Fibroblast of gingiva (primary cell): ENCODE measurements at regions not wholly inside any gene's neighbourhood (a gene's known extent, or its start where the extent isn't known, plus 50 kb on each side); places are given as distances from the start of the nearest gene placed in this dataset.

Source experiments
- DNase-seq: peaks from one replicate; pipeline ENCODE4 v3.0.0-alpha.2; 2011; ENCODE audit warnings: low read depth

DNA sequence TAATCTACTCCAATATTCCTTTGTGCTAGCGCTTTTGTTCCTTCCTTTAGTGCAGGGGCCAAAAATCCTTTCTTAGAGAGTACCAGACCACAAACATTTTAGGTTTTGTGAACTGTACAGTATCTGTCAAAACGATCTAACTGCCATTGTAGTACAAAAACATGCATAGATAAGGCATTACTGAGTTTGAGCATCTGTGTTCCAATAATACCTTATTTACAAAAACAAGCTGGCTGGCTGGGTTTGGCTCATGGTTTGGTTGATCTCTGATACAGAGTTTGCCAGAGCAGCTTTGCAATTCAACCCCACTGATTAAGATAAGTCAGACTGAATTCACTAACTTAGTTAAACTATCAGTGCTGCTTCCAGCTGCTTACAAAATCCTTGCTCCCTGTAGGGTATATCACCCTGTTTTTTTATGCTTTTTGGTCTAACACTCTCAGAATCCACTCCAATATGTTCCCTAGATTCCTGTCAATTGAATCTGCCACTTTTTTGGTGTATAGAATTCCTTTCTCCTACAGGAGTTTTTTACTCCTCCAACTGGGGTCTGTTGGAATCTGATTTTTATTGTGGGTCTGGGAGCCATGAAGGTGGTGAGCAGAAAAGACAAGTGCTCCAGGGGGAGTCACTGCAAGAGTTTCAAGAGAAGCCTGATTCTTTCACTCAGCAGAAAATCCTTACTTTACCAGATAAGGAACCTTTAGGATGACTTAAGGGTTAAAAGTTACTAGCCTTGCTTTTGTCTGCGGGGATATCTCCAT lies 1399.4 kb downstream of the EFNB2 start:
- no peak for DNase-seq

DNA sequence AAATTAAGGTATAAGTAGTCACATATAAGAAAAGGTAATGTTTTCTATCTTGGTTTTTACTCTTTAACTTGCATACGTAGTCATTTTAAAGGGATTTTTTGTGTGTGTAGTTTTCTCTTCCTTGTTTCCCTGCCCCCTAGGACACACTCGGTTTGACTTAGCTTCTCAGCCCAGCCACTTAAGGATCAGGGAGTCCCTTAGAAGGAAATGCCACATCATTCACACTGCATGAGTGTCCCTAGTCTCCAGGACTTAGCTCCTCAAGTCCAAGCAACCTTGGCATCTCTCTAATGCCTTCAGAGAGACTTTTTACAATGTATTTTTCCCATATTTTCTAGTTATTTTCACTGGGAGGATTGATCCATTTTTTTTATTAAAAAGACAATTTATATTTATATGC lies 1407.7 kb downstream of the EFNB2 start:
- no peak for DNase-seq

GRCh38 chr13:105121221-105121620 lies 1414.2 kb downstream of the EFNB2 start:
- no peak for DNase-seq

DNA sequence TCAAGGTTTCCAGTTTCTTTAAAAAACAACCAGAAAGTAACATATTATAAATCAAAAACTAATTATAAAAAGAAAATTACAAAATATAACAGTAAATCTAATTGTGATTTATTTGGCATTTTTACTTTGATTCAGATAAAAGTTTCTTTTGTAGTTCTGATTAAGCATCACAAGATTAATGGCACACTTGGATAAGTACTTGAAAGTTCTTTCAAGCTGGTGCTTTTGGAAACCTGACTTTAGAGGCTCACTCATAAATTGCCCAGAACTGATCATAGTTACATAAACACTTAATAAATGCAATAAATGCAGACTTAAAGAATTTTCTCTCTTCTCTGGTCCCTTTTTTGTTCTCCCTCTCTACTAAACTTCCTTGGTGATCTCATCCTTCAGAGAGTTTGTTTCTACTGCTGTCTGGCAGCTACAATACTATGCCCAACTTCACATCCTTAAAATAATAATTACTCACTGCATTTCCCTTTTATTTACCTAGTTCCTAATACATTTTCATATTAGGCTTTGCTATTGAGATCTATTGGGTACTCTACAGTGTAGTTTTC lies 1417.0 kb downstream of the EFNB2 start:
- DNase-seq: no peak

DNA sequence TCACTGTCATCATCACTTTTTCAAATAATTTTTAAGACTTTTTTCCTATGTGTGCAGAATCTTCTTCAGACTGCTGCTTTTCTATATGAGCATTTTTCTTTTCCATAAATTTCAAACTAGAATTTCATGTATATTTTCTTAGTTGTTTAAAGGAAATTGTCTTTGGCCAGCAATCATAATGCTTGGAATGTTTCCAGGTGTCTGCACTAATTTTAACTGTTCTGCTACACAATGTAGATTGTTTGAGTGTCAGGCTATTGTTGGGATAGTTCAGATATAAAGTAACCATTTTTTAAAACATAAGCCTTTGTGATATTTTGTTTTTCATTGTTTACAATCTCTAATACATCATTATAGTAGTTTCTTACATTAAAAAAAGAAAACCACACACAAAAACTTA lies 1418.5 kb downstream of the EFNB2 start:
- DNase-seq: no peak

DNA sequence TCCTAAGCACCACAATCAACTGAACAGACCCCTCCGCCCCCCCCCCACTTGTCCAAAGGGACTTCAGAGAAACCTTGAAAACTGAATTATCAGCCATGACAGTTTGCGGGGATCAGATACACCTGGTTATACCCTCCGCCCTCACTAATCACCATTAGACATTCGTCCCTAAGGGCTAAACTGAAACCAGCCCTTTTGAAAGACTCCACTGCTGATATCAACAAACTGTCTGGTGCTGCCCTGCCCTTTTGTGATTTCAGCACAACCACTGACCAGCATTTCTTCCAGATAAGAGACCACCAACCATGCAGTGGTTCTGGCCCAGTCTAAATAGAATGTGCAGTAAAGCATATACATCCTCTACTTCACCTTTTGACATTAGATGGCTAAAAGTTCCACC lies 1422.9 kb downstream of the EFNB2 start:
- DNase-seq: no peak

DNA sequence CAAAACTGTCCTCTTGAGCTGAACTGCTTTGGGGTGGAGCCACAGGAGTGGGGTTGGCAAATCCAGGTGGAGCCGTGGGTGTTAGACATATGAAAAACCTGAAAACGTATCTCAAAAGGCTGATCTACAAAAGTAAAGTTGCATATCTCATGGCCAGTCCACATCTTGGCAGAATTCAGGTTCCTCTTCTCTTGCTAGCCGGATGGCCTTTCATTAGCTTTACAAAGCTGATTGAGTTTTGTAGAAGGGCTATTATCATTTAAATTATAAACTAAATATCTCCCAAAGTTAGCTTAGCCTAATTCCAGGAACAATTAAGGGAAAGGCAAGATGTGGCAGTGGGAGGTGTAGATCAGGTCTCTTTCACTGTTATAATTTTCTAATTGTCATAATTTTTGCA lies 1427.7 kb downstream of the EFNB2 start:
- no peak for DNase-seq

DNA sequence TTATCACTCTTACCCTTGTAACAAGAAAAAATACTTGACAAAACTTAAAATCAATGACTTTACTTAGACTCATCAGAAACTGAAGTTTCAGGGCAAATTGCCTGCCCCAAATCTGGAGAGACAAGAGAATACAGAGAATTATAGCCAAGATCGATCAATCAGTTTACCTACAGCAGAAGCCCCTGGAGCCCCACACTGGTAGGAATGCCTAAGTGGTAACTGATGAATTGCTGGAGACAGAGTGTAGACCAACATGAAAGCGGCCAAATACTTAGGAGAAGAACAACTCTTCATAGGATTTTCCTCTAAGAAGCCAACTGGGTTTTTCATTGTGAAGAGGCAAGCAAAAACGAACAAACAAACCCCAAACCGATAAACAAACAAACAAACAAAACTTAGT lies 1430.0 kb downstream of the EFNB2 start:
- no peak for DNase-seq

- DNase-seq: no peak
Observed at GRCh38 chr13:105097521-105097920, 1437.9 kb downstream of the EFNB2 start.

GRCh38 chr13:105089858-105090643 lies 1445.4 kb downstream of the EFNB2 start:
- no peak for DNase-seq

DNA sequence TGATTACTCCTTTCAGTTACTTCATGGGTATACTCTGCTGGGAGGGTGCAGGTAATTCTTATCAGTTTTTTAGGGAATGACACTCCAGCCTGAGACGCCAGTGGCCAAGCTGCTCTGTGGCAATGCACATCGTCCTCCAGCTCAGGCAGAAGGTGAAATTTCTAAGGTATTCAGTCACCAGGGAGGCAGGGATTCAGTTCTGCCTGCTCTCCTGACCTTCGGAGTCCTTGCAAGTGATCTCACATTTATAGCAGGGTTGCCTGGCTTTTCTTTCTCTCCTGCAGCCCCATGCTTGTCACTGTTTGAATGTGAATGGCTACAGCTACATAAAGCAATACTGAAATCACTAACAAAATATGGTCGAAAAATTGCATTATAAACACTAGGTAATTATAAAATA lies 1447.5 kb downstream of the EFNB2 start:
- DNase-seq: no peak

GRCh38 chr13:105084931-105085330 lies 1450.5 kb downstream of the EFNB2 start:
- no peak for DNase-seq

DNA sequence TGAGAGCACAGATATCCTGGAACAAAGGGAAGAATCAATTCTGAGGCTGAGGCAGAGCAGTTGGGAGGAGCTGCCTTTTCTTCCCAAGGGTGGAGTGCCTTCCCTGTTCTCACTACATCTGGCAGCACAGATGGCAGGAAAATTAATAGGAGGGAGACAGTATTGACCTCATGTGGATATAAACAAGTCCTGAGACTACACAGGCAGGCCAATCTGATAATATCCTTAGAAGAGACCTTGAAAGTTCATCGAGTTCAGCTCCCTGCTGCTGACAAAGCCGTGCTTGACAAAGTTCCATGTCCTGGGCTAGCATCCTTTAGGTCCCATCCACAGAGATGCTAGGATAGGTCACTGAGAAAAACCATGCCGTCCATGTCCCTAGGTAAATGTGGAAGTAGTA lies 1451.5 kb downstream of the EFNB2 start:
- no peak for DNase-seq

- no peak for DNase-seq
Observed at GRCh38 chr13:105074755-105075154, 1460.7 kb downstream of the EFNB2 start.

DNA sequence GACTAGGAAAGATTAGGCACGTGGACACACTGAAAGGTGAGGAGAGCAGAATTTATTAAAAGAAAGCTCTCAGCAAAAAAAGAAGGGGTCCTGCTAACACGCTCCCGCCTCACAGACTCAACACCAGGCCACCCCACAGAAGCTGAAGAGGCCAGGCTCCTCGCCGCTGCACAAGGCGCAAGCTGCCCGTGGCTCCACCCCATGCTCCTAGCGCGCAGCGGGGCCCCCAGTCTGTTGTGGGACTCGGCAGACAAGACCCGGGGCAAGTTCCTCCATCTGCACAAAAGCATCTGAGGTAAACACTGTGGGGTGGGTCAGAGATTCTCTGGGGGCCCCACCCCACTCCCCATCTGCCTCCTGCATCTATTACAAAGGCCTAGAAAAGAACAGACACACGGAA lies 1462.4 kb downstream of the EFNB2 start:
- DNase-seq: no peak

DNA sequence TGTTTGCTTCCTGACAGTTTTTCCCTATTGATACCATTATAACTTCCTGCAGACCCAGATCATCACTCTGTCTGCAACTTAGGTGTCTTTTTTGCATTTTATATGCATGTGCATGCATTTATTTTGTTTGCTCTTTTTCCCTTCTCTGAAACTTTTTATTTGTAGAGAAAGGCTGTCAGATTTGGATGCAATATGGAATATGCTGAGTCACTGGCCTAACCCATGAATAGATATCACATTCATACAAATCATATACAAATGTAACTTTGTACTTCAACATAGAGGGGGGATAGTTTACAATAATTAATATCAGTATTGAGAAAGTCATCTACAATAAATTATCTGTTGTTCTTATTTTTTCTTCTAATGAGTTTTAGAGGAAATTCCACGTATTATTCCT lies 1465.0 kb downstream of the EFNB2 start:
- DNase-seq: no peak

DNA sequence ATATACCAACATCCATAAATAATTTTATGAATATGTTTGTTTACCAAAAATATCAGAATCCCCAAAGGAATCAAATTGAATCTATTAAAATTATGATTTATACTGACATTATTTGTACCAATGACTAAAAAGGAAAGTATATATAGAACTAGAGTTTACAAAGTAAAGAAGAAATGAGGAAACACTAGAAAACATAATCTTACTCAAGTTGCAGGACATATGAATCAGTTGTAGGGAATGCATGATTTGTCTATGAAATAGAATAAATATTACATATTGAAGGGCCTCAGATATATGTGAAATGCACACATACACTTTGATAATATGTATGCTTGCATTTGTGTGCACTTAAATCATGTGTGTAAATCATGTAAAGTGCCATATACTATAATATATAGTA lies 1466.4 kb downstream of the EFNB2 start:
- no peak for DNase-seq

DNA sequence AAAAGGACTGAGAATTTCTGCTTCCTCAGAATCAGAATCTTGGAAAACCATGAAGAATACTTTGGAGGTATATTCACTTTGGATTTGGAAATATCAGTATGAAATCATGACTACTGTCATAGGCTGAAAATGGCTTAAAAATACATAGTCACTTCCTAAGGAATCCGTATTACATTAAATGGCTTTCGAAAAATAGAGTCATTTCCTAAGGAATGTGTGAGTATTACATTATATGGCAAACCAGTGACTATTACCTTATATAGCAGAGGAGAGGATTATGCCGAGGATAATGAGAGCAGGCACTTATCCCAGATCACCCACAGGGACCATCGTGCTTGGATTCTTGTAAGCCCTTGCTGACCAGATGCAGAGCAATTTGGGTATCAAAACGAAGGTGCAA lies 1471.8 kb downstream of the EFNB2 start:
- DNase-seq: no peak

- DNase-seq: no peak
Observed at GRCh38 chr13:105059786-105060185, 1475.7 kb downstream of the EFNB2 start.

- DNase-seq: no peak
Observed at GRCh38 chr13:105058517-105058916, 1476.9 kb downstream of the EFNB2 start.

GRCh38 chr13:105052711-105053110 lies 1482.8 kb downstream of the EFNB2 start:
- no peak for DNase-seq

DNA sequence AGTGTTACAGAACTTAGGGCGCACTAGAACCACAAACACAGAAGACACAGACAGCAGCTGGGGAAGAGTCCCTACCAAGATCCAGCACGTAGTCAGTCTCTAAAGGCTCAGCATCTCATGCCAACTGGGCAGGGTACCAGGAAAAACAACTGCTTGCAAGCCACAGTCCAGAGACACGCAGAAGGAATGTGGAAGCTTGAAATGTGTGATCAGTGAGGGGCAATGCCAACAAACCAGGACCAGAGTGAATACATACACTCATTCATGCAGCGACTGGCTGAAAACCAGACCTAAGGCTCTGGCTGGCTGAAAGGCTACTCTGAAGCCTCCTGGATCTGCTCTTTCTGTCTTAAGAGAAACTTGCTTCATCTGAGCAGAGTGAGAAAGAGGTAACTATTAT lies 1484.8 kb downstream of the EFNB2 start:
- no peak for DNase-seq

GRCh38 chr13:105048677-105049076 lies 1486.8 kb downstream of the EFNB2 start:
- DNase-seq: no peak
